Activated T-helper 17 cell treated with anti-CD3 and anti-CD28 coated beads, Interleukin-2, amount 50 U/mL, for 72 hours (primary cell): ENCODE measurements at regions not wholly inside any gene's neighbourhood (a gene's known extent, or its start where the extent isn't known, plus 50 kb on each side); places are given as distances from the start of the nearest gene placed in this dataset.
A peak's percentile ranks its signal among the peaks of the same experiment; 100 is the strongest.

Source experiments
- ATAC-seq: fragments of 150-1000 bp; cut with Tn5 transposase; replicated peaks from 2 replicates; pipeline ENCODE4 v1.10.0; 2021; ENCODE audit warnings: mild to moderate bottlenecking, moderate library complexity
- H3K27ac Mint-ChIP-seq: one replicate; pipeline ENCODE4 v1.8.0; 2022; ENCODE audit warnings: mixed read lengths
- H3K27me3 Mint-ChIP-seq: one replicate; pipeline ENCODE4 v1.8.0; 2022; ENCODE audit warnings: mixed read lengths
- H3K36me3 Mint-ChIP-seq: one replicate; pipeline ENCODE4 v1.8.0; 2022; ENCODE audit warnings: low read depth, mild to moderate bottlenecking, mixed read lengths
- H3K4me1 Mint-ChIP-seq: one replicate; pipeline ENCODE4 v1.8.0; 2022; ENCODE audit warnings: mixed read lengths
- H3K4me3 Mint-ChIP-seq: one replicate; pipeline ENCODE4 v1.8.0; 2022; ENCODE audit warnings: mild to moderate bottlenecking, mixed read lengths
- H3K9me3 Mint-ChIP-seq: one replicate; pipeline ENCODE4 v1.8.0; 2022; ENCODE audit warnings: mixed read lengths

DNA sequence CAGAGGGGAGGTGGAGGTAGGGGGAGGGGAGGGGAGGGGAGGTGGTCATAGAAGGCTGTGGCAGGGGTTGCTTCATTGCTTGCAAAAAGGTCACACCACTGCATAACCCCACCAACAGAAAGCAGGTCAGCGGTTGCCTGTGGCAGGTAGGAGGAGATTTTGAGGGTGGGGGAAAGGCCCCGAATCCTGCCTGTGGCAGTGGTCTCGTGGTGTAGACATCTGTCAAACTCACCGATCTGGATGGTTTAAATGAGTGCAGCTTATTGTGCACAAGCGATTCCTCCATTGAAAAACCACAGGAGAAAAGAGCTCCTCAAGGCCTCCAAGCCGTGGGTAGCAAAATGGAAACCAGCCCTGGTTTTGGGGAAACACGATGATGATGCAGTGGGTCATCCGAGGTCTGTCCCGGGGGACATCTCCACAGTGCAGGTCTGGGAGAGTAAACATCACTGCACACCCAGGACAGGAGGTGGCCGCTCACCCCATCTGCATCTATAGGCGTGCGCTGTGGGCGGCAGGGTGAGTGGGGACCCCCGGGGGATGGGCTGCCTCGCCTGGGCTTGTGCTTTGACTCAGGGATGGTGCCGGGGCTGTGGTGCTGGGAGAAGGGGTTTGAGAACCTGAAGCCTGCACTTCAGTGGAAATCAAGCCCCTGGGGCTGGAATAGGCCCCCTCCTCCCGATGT lies 112.3 kb downstream of the CRYAA start:
- Mint-ChIP-seq H3K27ac (no peak overlapping the region), H3K4me3 (no peak overlapping the region), H3K9me3 (no peaks in the 10 kb centered on the region), H3K27me3 (peaks cover 3% of the 10 kb centered on the region), H3K36me3 (no peaks in the 10 kb centered on the region), H3K4me1 (no peaks in the 10 kb centered on the region)
- peak; percentile 63 for ATAC-seq

DNA sequence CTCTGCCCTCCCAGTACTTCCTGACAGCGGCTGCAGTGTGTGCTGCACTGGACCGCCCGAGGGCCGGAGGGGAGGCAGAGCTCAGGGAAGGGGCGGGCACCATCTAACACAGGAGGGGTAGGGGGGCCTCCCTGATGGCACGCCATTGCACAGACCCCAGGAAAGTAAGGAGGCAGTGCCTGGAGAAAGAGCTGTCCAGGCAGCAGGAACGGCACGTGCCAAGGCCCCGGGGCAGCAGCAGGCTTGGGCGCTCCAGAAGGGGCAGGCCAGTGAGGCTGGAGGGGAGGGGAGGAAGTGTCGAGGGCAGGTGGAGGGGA lies 110.7 kb downstream of the CRYAA start:
- peaks cover 9% of the 10 kb centered on the region for H3K27me3 Mint-ChIP-seq
- no peaks in the 10 kb centered on the region for H3K4me1 Mint-ChIP-seq
- no peaks in the 10 kb centered on the region for H3K9me3 Mint-ChIP-seq
- no peak overlapping the region for H3K27ac Mint-ChIP-seq
- H3K4me3 Mint-ChIP-seq: no peak overlapping the region
- no peak for ATAC-seq
- no peaks in the 10 kb centered on the region for H3K36me3 Mint-ChIP-seq

DNA sequence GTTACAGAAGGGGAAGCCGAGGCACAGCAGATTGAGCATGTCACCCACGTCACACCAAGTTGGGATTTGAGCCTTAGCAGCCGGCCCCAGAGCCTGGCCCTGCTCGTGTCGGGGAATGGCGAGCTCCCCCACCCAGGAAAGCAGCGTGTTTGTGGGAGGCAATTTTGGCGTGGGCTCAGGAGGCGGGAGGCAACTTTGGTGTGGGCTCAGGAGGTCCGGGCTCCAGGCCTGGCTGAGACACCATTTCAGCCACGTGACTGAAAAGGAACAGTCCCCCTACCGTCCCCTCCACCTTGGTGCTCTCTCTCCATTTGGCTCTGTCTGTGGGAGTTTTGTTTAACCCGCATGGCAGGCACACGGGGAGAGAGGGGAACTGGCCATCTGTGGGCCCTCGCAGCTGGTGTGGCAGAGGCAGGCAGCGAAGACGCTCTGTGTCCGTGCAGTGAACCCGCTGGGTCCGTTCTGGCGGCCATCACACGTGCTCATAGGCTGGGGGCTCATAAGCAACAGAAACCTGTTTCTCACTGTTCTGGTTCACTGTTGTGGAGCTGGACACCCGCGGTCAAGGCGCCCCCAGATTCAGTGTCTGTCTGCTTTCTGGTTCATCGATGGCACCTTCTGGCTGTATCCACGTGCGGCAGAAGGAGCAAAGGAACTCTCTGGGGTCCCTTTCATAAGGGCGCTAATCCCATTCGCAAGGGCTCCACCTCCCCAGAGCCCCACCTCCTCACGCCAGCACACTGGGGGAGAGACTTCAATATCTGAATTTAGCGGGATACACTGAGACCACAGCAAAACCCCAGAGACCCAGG lies 110.2 kb downstream of the CRYAA start:
- ATAC-seq: no peak
- Mint-ChIP-seq H3K4me1 (no peaks in the 10 kb centered on the region), H3K36me3 (no peaks in the 10 kb centered on the region), H3K9me3 (no peaks in the 10 kb centered on the region), H3K27ac (no peak overlapping the region), H3K27me3 (peaks cover 9% of the 10 kb centered on the region), H3K4me3 (no peak overlapping the region)

DNA sequence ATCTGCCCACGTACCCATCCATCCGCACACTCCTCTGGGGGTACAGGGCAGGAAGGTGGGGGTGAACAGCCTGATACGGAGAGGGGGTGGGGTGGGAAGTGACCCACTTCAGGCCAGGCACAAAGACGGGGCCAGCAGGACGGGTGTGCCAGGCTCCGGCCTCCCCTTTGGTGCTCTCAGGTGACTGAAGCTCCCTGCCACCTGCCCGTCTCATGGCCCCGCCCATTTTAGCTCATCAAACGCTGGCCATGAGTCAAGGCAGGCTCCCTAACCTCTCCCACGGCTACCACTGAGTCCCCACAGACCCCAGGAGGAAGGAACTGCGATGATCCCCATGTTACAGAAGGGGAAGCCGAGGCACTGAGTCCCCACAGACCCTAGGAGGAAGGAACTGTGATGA lies 109.6 kb downstream of the CRYAA start:
- Mint-ChIP-seq H3K27me3 (peaks cover 9% of the 10 kb centered on the region), H3K9me3 (no peaks in the 10 kb centered on the region), H3K4me1 (no peaks in the 10 kb centered on the region), H3K4me3 (no peak overlapping the region), H3K36me3 (no peaks in the 10 kb centered on the region), H3K27ac (no peak overlapping the region)
- ATAC-seq: no peak

DNA sequence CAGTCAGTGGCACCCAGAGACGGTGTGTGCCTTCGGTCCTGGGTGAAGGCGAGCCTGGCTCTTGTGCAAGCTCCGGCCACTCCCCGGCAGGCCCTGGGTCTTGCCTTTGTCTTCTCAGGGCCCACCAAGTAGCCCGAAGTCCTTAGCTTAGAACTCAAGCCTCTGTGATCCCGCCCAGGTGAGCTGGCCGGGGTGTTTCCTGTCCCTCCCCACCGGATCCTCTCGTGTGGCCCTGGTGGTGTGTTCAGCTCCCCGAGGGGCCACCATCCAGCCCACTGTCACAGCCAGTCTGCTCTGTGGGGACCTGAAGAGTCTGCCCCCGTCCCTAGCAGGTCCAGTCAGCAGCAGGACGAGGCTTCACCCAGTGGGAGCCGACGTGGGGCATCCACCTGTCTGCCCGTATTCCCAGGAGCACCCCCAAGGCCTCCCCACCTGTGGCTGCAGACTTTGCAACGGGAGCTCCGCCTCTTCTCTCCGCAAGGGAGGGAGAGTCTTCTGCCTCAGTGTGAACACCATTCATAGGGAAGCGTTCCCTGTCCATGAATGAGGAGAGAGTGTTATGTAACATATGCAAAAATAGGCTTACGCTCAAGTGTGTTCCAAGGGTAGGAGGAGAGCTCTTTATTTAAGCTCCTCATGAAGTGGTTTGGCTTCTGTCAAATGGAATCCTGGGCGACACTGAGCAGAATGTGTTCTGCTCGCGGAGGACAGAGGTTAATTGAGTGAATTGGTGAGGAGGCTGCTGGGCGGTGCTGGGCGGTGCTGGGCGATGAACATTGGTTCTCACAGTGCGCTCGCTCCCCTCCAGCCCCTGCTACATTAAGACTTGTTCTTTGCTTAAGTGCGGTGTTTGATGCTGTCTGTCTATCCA lies 108.9 kb downstream of the CRYAA start:
- Mint-ChIP-seq H3K27ac (no peak overlapping the region), H3K27me3 (peaks cover 9% of the 10 kb centered on the region), H3K9me3 (no peaks in the 10 kb centered on the region)

DNA sequence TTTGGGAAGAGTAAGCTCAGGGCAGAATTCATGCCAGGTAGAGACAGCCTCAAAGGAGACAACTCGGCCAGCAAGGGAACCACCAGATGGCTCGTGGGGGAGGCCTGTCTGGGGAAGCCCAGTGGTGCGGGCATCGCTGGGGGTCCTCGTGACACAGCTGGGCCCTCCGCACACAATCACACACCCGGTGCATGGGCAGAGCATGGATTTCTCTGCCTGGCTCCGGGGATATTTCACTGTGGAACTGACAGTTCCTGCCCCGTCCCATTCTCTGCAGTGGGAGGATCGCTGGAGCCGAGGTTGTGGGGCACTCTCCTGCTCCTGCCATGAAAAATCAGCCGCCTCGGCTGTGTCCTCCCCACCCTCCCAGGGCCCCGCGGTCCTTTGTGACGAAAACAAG lies 108.0 kb downstream of the CRYAA start:
- no peak overlapping the region for H3K4me3 Mint-ChIP-seq
- no peaks in the 10 kb centered on the region for H3K9me3 Mint-ChIP-seq
- no peaks in the 10 kb centered on the region for H3K4me1 Mint-ChIP-seq
- no peak for ATAC-seq
- no peaks in the 10 kb centered on the region for H3K36me3 Mint-ChIP-seq
- peaks cover 9% of the 10 kb centered on the region for H3K27me3 Mint-ChIP-seq
- H3K27ac Mint-ChIP-seq: no peak overlapping the region

More for the DNA sequence above, 108.9 kb downstream of the CRYAA start:
- H3K4me1 Mint-ChIP-seq: no peaks in the 10 kb centered on the region
- H3K4me3 Mint-ChIP-seq: no peak overlapping the region
- no peaks in the 10 kb centered on the region for H3K36me3 Mint-ChIP-seq
- ATAC-seq: no peak

DNA sequence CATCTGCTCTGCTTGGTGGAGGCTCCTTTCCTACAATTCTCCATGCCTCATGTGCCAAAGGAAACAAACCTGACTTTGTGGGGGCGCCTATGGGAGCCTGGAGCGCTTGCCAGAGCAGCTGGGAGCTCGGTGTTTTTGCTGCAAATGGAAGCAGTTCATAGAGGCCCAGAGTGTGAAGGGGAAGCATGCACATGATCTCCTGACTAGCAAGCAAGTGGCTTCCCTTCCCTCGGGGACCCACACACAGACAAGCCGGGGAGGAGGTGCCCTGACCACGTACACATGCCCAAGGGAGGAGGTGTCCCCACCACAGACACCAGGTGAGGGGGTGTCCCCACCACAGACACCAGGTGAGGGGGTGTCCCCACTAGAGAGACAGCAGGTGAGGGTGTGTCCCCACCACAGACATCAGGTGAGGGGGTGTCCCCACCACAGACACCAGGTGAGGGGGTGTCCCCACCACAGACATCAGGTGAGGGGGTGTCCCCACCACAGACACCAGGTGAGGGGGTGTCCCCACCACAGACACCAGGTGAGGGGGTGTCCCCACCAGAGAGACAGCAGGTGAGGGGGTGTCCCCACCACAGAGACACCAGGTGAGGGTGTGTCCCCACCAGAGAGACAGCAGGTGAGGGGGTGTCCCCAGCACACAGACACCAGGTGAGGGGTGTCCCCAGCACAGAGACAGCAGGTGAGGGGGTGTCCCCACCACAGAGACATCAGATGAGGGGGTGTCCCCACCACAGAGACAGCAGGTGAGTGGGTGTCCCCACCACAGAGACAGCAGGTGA lies 106.8 kb downstream of the CRYAA start:
- ATAC-seq: peak; percentile 75
- H3K9me3 Mint-ChIP-seq: no peaks in the 10 kb centered on the region
- H3K36me3 Mint-ChIP-seq: no peaks in the 10 kb centered on the region
- H3K27me3 Mint-ChIP-seq: peaks cover 11% of the 10 kb centered on the region
- no peak overlapping the region for H3K4me3 Mint-ChIP-seq
- no peak overlapping the region for H3K27ac Mint-ChIP-seq
- no peaks in the 10 kb centered on the region for H3K4me1 Mint-ChIP-seq

DNA sequence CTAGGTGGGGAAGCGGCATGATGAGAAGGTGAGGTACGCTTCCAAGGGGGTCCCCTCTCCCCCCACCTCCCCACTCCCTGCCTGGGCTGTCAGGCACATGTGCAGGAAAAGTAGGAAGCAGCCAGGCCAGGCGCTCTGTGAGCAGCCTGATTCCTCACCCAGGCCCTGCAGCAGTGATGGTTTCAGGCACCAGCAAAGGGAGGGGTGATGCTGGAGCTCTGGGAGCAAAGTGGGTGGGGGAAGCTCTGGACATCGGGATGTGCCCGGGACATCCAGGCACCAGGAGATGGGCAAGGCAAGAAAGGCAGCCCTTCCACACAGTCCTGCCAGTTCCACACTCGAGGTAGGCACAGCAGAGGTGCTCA lies 106.1 kb downstream of the CRYAA start:
- no peaks in the 10 kb centered on the region for H3K9me3 Mint-ChIP-seq
- no peak overlapping the region for H3K4me3 Mint-ChIP-seq
- no peaks in the 10 kb centered on the region for H3K4me1 Mint-ChIP-seq
- no peak for ATAC-seq
- peaks cover 16% of the 10 kb centered on the region for H3K27me3 Mint-ChIP-seq
- H3K27ac Mint-ChIP-seq: no peak overlapping the region
- H3K36me3 Mint-ChIP-seq: no peaks in the 10 kb centered on the region

DNA sequence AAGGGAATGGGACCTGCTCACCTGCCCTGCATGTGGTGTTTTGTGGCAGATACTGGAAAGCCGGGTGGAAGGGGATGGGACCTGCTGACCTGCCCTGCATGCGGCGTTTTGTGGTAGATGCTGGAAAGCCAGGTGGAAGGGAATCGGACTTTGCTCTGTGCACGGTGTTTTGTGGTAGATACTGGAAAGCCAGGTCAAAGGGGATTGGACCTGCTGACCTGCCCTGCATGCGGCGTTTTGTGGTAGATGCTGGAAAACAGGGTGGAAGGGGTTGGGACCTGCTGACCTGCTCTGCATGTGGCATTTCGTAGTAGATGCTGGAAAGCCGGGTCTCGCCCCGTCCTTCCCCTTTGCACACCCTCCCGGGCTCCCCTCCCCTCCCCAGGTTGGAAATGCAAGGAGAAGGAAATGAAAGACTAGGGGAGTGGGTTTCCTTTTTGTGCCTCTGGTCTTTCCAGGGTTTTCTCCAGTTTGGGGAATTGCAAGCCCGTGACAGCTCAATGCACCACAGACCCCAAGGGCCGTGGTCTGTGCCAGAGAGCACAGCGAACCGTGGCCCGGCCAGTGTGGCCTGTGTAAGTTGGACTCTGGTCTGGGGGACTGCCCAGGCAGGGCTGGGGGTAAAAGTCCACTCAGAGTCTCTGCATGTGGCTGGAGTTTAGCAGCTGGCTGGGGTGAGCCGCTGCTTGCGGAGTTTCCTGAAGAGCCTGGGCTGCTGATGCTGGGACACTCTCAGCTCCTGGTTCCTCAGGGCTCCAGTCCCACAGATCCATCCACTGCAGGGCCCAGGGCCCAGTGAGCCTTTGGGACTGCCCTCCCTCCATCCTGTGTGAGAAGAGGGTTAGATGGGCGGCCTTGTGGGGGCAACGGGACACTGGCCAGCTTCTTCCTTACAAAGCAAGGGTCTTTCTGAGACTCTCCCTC lies 105.5 kb downstream of the CRYAA start:
- Mint-ChIP-seq H3K4me1 (no peaks in the 10 kb centered on the region), H3K36me3 (no peaks in the 10 kb centered on the region), H3K9me3 (no peaks in the 10 kb centered on the region), H3K27me3 (peaks cover 16% of the 10 kb centered on the region), H3K4me3 (no peak overlapping the region), H3K27ac (no peak overlapping the region)
- no peak for ATAC-seq

DNA sequence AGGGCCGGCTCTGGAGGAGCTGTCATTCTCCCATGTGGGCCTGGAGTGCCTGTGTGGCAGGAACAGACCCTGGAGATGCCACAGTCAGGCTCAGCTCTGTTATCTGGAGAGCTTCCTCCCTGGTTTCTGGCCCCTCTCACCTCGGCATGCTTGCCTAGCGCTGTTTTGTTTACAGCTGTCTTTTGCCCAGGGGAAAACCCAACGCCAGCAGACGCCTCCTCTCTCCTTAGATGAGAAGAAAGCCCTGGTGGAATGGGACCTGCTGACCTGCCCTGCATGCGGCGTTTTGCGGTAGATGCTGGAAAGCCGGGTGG lies 104.9 kb downstream of the CRYAA start:
- no peak for ATAC-seq
- Mint-ChIP-seq H3K9me3 (no peaks in the 10 kb centered on the region), H3K4me1 (no peaks in the 10 kb centered on the region), H3K36me3 (no peaks in the 10 kb centered on the region), H3K27me3 (peaks cover 16% of the 10 kb centered on the region), H3K27ac (no peak overlapping the region), H3K4me3 (no peak overlapping the region)

DNA sequence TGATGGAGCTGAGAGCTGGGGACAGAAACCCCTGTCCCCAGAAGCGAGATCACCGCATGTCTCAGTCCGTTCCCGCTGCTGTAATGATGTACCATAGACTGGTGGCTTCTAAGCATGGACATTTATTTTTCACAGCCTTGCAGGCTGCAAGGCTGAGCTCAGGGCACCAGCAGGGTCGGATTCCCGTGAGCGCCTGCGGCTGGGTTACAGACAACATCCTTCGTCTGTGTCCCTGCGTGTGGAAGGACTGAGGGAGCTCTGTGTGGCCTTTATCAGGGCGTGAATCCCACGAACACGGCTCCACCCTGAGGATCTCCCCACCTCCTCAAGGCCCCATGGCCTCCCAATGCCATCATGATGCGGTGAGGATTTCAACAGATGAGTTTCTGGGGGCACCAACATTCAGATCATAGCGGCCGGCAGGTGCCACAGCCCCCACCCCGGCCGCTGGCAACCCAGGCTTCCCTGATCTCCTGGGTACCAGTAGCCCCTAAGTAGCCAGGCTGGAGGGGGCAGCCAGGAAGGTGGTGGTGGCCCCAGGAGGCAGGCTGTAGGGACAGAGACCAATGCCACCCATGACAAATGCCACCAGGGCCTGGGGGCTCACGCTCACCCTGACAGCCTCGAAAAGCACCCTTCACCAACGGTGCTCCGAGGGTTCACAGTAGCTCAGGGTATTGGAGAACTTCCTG lies 104.4 kb downstream of the CRYAA start:
- Mint-ChIP-seq H3K9me3 (no peaks in the 10 kb centered on the region), H3K36me3 (no peaks in the 10 kb centered on the region), H3K27me3 (peaks cover 16% of the 10 kb centered on the region), H3K4me3 (no peak overlapping the region), H3K4me1 (no peaks in the 10 kb centered on the region), H3K27ac (no peak overlapping the region)
- ATAC-seq: no peak

DNA sequence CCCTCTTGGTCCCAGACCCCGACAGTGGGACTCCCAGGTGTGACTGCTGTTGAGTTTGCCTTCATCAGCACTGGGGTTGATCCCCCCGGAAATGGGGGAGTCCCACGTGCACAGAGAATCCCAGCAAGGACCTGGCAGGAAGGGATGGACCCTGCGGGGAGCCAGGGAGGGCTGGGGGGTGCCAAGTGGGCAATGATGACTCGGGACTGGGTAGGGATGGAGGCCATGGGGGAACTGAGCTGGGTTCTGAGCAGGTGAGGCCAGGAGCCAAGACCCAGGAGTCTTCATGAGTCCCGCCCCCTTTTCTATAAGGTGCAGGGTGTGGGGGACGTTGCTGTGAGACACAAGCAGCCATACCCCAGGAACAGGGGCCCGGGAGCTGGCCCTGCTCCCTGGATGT lies 103.8 kb downstream of the CRYAA start:
- ATAC-seq: no peak
- no peaks in the 10 kb centered on the region for H3K4me1 Mint-ChIP-seq
- H3K27me3 Mint-ChIP-seq: peaks cover 16% of the 10 kb centered on the region
- no peak overlapping the region for H3K27ac Mint-ChIP-seq
- H3K9me3 Mint-ChIP-seq: no peaks in the 10 kb centered on the region
- no peaks in the 10 kb centered on the region for H3K36me3 Mint-ChIP-seq
- no peak overlapping the region for H3K4me3 Mint-ChIP-seq

DNA sequence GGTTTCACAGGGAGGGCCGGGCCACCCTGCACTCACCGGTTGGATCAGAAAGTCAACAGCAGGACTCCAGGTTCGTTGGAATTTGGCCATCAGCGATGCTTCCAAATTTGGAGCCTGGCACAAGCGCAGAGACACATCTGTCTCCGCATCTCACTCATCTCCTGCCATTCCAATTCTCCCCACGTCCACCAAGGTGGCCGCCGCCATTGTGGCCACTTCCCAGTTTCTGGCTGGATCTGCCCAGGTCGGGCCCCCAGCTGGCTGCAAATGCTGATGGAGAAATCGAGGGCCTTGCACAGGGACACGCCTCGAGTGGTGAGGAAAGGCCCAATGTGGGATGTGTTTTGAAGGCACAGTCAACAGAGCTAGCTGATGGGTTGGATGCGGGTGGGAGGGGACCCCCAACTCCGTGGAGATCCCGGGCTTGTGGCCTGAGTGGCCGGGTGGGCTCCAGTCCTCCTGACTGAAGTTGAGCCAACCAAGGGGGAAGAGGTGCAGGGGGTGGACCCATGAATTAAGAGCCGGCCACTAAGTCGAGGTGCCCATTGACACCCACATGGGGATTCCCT lies 102.7 kb downstream of the CRYAA start:
- no peak for ATAC-seq
- H3K9me3 Mint-ChIP-seq: no peaks in the 10 kb centered on the region
- H3K4me1 Mint-ChIP-seq: no peaks in the 10 kb centered on the region
- H3K4me3 Mint-ChIP-seq: no peak overlapping the region
- H3K27me3 Mint-ChIP-seq: peaks cover 14% of the 10 kb centered on the region
- no peaks in the 10 kb centered on the region for H3K36me3 Mint-ChIP-seq
- H3K27ac Mint-ChIP-seq: no peak overlapping the region
